Peyer's patch (tissue), 4 donors: ENCODE measurements at regions not wholly inside any gene's neighbourhood (a gene's known extent, or its start where the extent isn't known, plus 50 kb on each side); places are given as distances from the start of the nearest gene placed in this dataset.

Source experiments
- POLR2A ChIP-seq, 2 donors: fragments of 450-650 bp; IDR thresholded peaks; one replicate each; pipeline ENCODE4 v1.5.1; 2017; ENCODE audit warnings: antibody characterized with exemption in 2 of 2, mild to moderate bottlenecking in 2 of 2, moderate library complexity in 2 of 2
- TF ChIP-seq, protein P1 (sequence below), 6 experiments: fragments of 450-650 bp in 4 of 6; fragments of 200-600 bp in 2 of 6; sonication (generic) in 1 of 6; IDR thresholded peaks; one replicate each; pipeline ENCODE4 v1.5.1; 2017 to 2019; ENCODE audit warnings: antibody characterized with exemption in 6 of 6, mild to moderate bottlenecking in 3 of 6, moderate library complexity in 1 of 6

DNA sequence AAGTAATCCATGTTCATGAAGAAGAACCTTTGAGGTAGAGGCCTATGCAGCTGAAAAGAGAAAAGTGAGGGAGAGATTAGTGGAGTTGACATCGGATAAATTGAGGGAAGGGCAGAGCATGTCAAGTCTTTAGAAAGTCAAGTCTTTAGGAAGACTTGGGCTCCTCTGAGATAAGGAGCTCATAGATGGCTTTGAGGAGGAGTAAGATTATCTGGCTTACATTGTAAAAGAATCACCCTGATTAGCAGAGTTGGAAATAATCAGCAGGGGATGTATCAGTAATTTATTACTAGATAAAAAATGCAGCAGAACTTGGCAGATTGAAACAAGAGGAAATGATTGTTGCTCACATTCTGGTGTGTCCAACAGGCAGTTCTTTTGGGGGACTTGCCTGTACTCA, 727.2 kb upstream of the WWC1 start:
- TF ChIP-seq, protein P1, sequence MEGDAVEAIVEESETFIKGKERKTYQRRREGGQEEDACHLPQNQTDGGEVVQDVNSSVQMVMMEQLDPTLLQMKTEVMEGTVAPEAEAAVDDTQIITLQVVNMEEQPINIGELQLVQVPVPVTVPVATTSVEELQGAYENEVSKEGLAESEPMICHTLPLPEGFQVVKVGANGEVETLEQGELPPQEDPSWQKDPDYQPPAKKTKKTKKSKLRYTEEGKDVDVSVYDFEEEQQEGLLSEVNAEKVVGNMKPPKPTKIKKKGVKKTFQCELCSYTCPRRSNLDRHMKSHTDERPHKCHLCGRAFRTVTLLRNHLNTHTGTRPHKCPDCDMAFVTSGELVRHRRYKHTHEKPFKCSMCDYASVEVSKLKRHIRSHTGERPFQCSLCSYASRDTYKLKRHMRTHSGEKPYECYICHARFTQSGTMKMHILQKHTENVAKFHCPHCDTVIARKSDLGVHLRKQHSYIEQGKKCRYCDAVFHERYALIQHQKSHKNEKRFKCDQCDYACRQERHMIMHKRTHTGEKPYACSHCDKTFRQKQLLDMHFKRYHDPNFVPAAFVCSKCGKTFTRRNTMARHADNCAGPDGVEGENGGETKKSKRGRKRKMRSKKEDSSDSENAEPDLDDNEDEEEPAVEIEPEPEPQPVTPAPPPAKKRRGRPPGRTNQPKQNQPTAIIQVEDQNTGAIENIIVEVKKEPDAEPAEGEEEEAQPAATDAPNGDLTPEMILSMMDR (IDR thresholded peaks at IDR 0.05): no peak
- no peak for TF ChIP-seq POLR2A (IDR thresholded peaks at IDR 0.05)
